Stimulated activated naive CD8-positive, alpha-beta T cell treated with anti-CD3 and anti-CD28 coated beads, Interleukin-15, amount 100 ng/mL, for 72 hours (primary cell): ENCODE measurements at regions not wholly inside any gene's neighbourhood (a gene's known extent, or its start where the extent isn't known, plus 50 kb on each side); places are given as distances from the start of the nearest gene placed in this dataset.
"Not testable (repeated sequence)": the region's sequence is repeated elsewhere in the genome, so short reads cannot be mapped to it uniquely, and the experiment has no call there.

Experiments
- ATAC-seq: fragments of 150-1000 bp; cut with Tn5 transposase; 2 replicates; pipeline ENCODE4 v1.10.0; 2021; ENCODE audit warnings: mild to moderate bottlenecking, moderate library complexity
- DNase-seq, 2 donors: peaks; one replicate each; pipeline ENCODE4 v3.0.0; 2021 to 2022
- H3K27ac Mint-ChIP-seq, 2 donors: one replicate each; pipeline ENCODE4 v1.8.0; 2022; ENCODE audit warnings: mild to moderate bottlenecking in 2 of 2, mixed read lengths in 2 of 2, moderate library complexity in 2 of 2
- H3K27me3 Mint-ChIP-seq: one replicate; pipeline ENCODE4 v1.8.0; 2022; ENCODE audit warnings: mixed read lengths
- H3K4me1 Mint-ChIP-seq: one replicate; pipeline ENCODE4 v1.8.0; 2022; ENCODE audit warnings: mild to moderate bottlenecking, mixed read lengths
- H3K4me3 Mint-ChIP-seq, 2 donors: one replicate each; pipeline ENCODE4 v1.8.0; 2022; ENCODE audit warnings: mild to moderate bottlenecking in 2 of 2, mixed read lengths in 2 of 2, moderate library complexity in 1 of 2
- H3K9me3 Mint-ChIP-seq, 2 donors: one replicate each; pipeline ENCODE4 v1.8.0; 2022; ENCODE audit warnings: mixed read lengths in 2 of 2

GRCh38 chr18:65235966-65236624 lies 514.7 kb upstream of the CDH7 start:
- H3K27me3 Mint-ChIP-seq = no peaks in the 10 kb centered on the region
- H3K27ac Mint-ChIP-seq = no peak overlapping the region
- ATAC-seq (no peak), DNase-seq (no peak)
- H3K9me3 Mint-ChIP-seq = peaks cover 6 to 11% of the 10 kb centered on the region in 2 donors
- no peaks in the 10 kb centered on the region for H3K4me1 Mint-ChIP-seq
- no peak overlapping the region for H3K4me3 Mint-ChIP-seq

GRCh38 chr18:65230311-65230710 lies 520.5 kb upstream of the CDH7 start:
- Mint-ChIP-seq H3K4me3 (no peak overlapping the region), H3K9me3 (peaks cover 10 to 13% of the 10 kb centered on the region in 2 donors), H3K27me3 (no peaks in the 10 kb centered on the region), H3K4me1 (no peaks in the 10 kb centered on the region), H3K27ac (no peak overlapping the region)
- ATAC-seq = no peak
- no peak for DNase-seq

- Mint-ChIP-seq H3K9me3 (peaks cover 7 to 28% of the 10 kb centered on the region in 2 donors), H3K4me1 (no peaks in the 10 kb centered on the region), H3K27me3 (no peaks in the 10 kb centered on the region), H3K4me3 (no peak overlapping the region), H3K27ac (no peak overlapping the region)
- no peak for DNase-seq
- ATAC-seq = no peak
Observed at GRCh38 chr18:65227970-65228369, 522.8 kb upstream of the CDH7 start.

GRCh38 chr18:65221736-65222135 lies 529.1 kb upstream of the CDH7 start:
- Mint-ChIP-seq H3K4me3 (no peak overlapping the region), H3K27me3 (no peaks in the 10 kb centered on the region), H3K9me3 (peaks cover 4 to 23% of the 10 kb centered on the region in 2 donors), H3K27ac (no peak overlapping the region), H3K4me1 (no peaks in the 10 kb centered on the region)
- ATAC-seq = no peak
- DNase-seq = no peak

- Mint-ChIP-seq H3K4me3 (no peak overlapping the region), H3K27ac (no peak overlapping the region), H3K9me3 (peaks cover 4 to 23% of the 10 kb centered on the region in 2 donors), H3K27me3 (no peaks in the 10 kb centered on the region), H3K4me1 (no peaks in the 10 kb centered on the region)
- ATAC-seq (no peak), DNase-seq (no peak)
Observed at GRCh38 chr18:65221115-65221514, 529.7 kb upstream of the CDH7 start.

- peaks cover 4 to 7% of the 10 kb centered on the region in 2 donors for H3K9me3 Mint-ChIP-seq
- no peak overlapping the region for H3K27ac Mint-ChIP-seq
Observed at GRCh38 chr18:65215865-65216466, 534.8 kb upstream of the CDH7 start.

GRCh38 chr18:65214456-65214855 lies 536.4 kb upstream of the CDH7 start:
- H3K27ac Mint-ChIP-seq = no peak overlapping the region

More at GRCh38 chr18:65215865-65216466, 534.8 kb upstream of the CDH7 start:
- Mint-ChIP-seq H3K4me3 (no peak overlapping the region), H3K4me1 (no peaks in the 10 kb centered on the region), H3K27me3 (no peaks in the 10 kb centered on the region)
- ATAC-seq (no peak), DNase-seq (no peak)

GRCh38 chr18:65206551-65207260 lies 544.1 kb upstream of the CDH7 start:
- Mint-ChIP-seq H3K9me3 (peaks cover 0 to 7% of the 10 kb centered on the region in 2 donors), H3K27me3 (no peaks in the 10 kb centered on the region), H3K4me1 (no peaks in the 10 kb centered on the region), H3K4me3 (no peak overlapping the region), H3K27ac (no peak overlapping the region)
- DNase-seq (no peak), ATAC-seq (no peak)

More at GRCh38 chr18:65214456-65214855, 536.4 kb upstream of the CDH7 start:
- DNase-seq = no peak
- Mint-ChIP-seq H3K4me1 (no peaks in the 10 kb centered on the region), H3K27me3 (no peaks in the 10 kb centered on the region), H3K9me3 (peaks cover 4 to 7% of the 10 kb centered on the region in 2 donors), H3K4me3 (no peak overlapping the region)
- ATAC-seq = no peak

- no peak for ATAC-seq
- H3K27ac Mint-ChIP-seq = no peak overlapping the region
- H3K4me1 Mint-ChIP-seq = no peaks in the 10 kb centered on the region
- no peak for DNase-seq
- no peaks in the 10 kb centered on the region for H3K27me3 Mint-ChIP-seq
- H3K4me3 Mint-ChIP-seq = no peak overlapping the region
- H3K9me3 Mint-ChIP-seq = peaks cover 7 to 13% of the 10 kb centered on the region in 2 donors
Observed at GRCh38 chr18:65202091-65202490, 548.7 kb upstream of the CDH7 start.

GRCh38 chr18:65175681-65176080 lies 575.1 kb upstream of the CDH7 start:
- no peak for ATAC-seq
- no peak for DNase-seq
- Mint-ChIP-seq H3K4me1 (no peaks in the 10 kb centered on the region), H3K27me3 (no peaks in the 10 kb centered on the region), H3K27ac (no peak overlapping the region), H3K9me3 (peaks cover 0 to 3% of the 10 kb centered on the region in 2 donors), H3K4me3 (no peak overlapping the region)

- H3K4me3 Mint-ChIP-seq, H3K27ac Mint-ChIP-seq, H3K9me3 Mint-ChIP-seq, DNase-seq, H3K27me3 Mint-ChIP-seq, ATAC-seq, H3K4me1 Mint-ChIP-seq: not testable (repeated sequence)
Observed at GRCh38 chr18:65162086-65162485, 588.7 kb upstream of the CDH7 start.

GRCh38 chr18:65146482-65147021 lies 604.3 kb upstream of the CDH7 start:
- H3K4me1 Mint-ChIP-seq = no peaks in the 10 kb centered on the region
- no peak overlapping the region for H3K27ac Mint-ChIP-seq
- no peaks in the 10 kb centered on the region for H3K27me3 Mint-ChIP-seq
- DNase-seq = no peak
- no peak overlapping the region for H3K4me3 Mint-ChIP-seq
- no peak for ATAC-seq
- peaks cover 10 to 14% of the 10 kb centered on the region in 2 donors for H3K9me3 Mint-ChIP-seq

GRCh38 chr18:65145312-65145711 lies 605.5 kb upstream of the CDH7 start:
- Mint-ChIP-seq H3K4me1 (no peaks in the 10 kb centered on the region), H3K9me3 (peaks cover 10 to 14% of the 10 kb centered on the region in 2 donors), H3K27me3 (no peaks in the 10 kb centered on the region), H3K27ac (no peak overlapping the region), H3K4me3 (no peak overlapping the region)
- ATAC-seq = no peak
- no peak for DNase-seq

GRCh38 chr18:65133610-65134009 lies 617.2 kb upstream of the CDH7 start:
- Mint-ChIP-seq H3K4me1 (no peaks in the 10 kb centered on the region), H3K4me3 (no peak overlapping the region)

GRCh38 chr18:65124633-65125032 lies 626.2 kb upstream of the CDH7 start:
- Mint-ChIP-seq H3K27ac (peak overlapping the region in 1 of 2 donors; percentile 62), H3K27me3 (no peaks in the 10 kb centered on the region), H3K9me3 (peaks cover 11 to 15% of the 10 kb centered on the region in 2 donors), H3K4me3 (no peak overlapping the region), H3K4me1 (no peaks in the 10 kb centered on the region)
- DNase-seq (no peak), ATAC-seq (no peak)

More at GRCh38 chr18:65133610-65134009, 617.2 kb upstream of the CDH7 start:
- no peaks in the 10 kb centered on the region for H3K9me3 Mint-ChIP-seq
- no peak overlapping the region for H3K27ac Mint-ChIP-seq
- ATAC-seq (no peak), DNase-seq (no peak)
- no peaks in the 10 kb centered on the region for H3K27me3 Mint-ChIP-seq

GRCh38 chr18:65103864-65104263 lies 646.9 kb upstream of the CDH7 start:
- no peaks in the 10 kb centered on the region for H3K4me1 Mint-ChIP-seq
- no peak overlapping the region for H3K4me3 Mint-ChIP-seq

More at GRCh38 chr18:65103864-65104263, 646.9 kb upstream of the CDH7 start:
- Mint-ChIP-seq H3K27ac (no peak overlapping the region), H3K27me3 (no peaks in the 10 kb centered on the region), H3K9me3 (peaks cover 5 to 10% of the 10 kb centered on the region in 2 donors)
- no peak for ATAC-seq
- DNase-seq = no peak
